HPDE6-E6E7 (cell line): ENCODE measurements at regions not wholly inside any gene's neighbourhood (a gene's known extent, or its start where the extent isn't known, plus 50 kb on each side); places are given as distances from the start of the nearest gene placed in this dataset.

Experiments
- DNase-seq: peaks from one replicate; pipeline ENCODE4 v3.0.0; 2011; ENCODE audit warnings: missing footprints; ENCODE audit errors: extremely low spot score

GRCh38 chr13:109644956-109645355 is 141.4 kb downstream of the IRS2 start:
- no peak for DNase-seq

DNA sequence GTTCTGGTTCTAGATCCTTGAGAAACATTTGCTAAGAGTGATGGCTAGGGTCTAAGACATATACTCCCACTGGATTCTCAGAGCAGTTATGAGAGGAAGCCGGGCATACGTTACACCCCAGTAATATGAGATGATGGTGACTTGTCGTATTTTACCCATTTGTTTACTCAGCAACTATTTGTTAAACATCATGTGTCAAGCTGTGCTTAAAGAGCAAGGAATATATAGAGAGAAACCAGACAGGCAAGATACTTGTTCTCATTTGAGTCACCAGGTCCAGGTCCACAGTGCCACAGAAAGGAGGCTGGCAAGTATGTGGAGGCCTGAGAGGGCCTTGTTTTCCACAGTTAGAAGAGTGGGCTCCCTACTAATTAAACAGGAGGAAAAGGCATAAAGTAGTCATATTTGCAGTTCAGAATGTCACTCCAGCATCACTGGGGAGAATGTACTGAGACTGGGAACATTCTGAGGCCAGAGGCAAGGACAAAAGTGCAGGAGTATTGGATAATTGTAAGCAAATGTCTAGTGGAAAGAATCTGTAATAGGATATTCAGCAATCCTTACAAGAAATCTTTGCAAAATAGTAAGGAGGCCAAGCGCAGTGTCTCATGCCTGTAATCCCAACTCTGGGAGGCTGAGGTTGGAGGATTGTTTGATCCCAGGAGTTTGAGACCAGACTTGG is 142.2 kb downstream of the IRS2 start:
- no peak for DNase-seq

DNA sequence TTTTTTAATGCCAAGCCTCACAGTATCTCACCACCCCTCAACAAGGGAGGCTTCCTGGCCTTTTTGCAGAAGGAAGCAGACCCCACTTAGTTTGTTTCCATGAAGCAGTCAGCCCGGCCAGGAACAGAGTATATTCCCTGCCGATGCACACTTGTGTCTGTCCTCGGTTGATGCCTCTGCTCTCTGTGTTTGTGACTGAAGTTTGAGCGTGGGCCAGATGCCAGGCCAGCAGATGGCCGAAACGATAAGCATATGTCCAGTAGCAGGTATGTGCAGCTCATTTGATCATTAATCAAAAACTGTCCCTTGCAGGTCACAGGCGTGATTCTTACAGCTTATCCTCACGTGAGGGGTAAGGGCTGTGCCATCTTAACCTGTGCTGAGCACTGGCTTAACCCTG is 144.0 kb downstream of the IRS2 start:
- no peak for DNase-seq

DNA sequence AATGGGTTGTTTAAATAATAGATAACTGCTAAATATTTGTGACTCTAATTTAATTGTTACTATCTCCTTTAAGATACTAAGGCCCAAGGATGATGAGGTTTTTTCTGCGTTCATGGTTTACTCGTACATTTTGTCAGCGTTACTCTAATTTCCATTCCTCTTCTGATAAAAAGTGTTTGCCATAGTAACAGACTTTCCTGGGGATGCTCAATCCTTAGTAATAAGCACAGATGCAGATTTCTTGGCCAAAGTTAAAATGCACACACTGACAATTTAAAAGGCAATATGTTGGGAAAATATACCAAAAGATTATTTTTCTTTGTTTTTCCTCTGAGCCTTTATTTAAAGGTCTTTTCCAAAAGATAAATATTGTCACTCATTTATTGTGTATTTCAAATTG is 149.6 kb downstream of the IRS2 start:
- DNase-seq, result no peak

DNA sequence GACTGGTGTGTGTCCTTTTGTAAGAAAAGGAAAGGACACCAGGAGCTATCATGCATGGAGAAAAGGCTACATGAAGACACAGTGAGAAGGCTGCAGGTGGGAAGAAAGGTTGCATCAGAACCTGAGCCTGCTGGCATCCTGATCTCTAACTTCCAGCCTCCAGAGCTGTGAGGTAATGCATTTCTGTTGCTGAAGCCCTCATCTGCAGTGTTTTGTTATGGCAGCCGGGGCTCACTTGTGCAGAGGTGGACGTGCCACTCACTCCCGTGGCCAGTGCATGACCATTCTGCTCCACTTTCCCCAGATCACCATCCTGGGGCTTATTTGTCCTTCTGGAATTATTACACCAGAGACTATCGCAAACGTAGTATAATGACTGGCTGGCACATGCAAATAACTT is 155.3 kb downstream of the IRS2 start:
- DNase-seq, result no peak

DNA sequence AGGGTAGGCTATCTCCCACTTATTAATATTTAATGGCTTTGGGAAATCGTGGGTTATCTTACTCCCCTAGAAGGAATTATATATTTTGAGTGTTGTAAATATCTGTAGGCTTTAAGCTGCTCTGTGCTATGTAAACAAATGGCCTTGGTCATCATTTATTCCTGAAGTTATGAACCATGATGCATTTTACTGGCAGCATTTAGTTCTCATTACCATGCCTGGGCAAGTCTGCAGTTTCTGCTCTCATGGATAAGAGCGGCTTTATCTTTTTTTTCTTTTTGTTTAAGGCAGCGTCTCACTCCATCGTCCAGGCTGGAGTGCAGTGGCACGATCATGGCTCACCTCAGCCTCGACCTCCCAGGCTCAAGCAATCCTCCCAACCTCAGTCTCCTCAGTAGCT is 156.1 kb downstream of the IRS2 start:
- DNase-seq, result no peak

DNA sequence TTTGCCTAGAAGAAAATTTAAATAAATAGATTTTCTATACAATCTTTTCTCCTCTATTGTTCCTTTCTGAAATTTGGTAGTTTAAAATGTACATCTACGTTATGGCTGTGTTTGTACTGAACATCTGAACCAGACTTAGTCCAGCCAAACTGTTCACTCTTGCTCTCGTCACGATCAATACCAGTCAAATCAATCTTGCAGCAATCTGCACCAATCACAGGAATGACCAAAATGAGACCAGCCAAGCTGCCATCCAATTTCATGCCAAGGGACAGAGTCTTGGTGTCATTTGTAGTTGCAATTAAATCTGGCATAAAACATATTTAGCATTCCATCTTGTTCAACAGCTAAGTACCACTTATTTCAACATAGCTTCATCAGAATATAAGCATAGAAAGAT is 156.6 kb downstream of the IRS2 start:
- DNase-seq, result no peak

DNA sequence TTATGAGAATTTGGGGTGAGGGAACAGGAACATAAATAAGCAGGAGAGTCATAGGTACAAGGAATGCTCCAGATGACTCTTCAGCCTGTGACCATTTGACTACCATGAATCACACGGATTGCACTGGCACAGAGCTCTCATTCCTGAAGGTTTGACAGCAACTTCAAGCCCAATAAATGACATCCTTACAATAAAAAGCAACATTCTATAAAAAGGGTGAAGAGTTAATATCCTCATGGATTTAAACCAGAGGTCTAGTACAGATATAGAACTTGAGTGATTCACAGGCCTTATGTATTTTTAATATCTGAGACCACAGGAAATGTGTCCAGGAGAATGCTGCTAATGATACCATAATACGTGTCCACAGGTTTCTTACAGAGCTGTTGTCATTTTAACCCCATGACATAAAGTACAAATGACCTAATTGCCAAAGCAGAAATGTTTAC is 158.1 kb downstream of the IRS2 start:
- DNase-seq, result no peak

GRCh38 chr13:109627649-109628048 is 158.7 kb downstream of the IRS2 start:
- DNase-seq, result no peak

- no peak for DNase-seq
These were observed 159.8 kb downstream of the IRS2 start for GRCh38 chr13:109626386-109627171.

DNA sequence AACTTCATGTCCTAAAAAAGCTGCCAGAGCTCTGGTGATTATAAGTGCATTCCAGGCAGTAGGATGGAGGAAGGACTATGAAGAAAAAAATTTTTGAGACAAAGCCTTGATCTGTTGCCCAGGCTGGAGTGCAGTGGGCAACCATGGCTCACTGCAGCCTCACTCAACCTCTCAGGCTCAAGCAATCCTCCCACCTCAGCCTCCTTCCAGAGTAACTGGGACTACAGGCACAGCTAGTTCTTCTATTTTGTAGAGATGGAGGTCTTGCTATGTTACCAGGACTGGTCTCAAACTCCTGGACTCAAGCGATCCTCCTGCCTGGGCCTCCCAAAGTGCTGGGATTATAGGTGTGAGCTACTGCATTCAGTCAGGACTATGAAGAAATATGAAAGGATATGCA is 161.2 kb downstream of the IRS2 start:
- DNase-seq, result no peak

- DNase-seq, result no peak
These were observed 164.4 kb downstream of the IRS2 start for GRCh38 chr13:109622006-109622405.

DNA sequence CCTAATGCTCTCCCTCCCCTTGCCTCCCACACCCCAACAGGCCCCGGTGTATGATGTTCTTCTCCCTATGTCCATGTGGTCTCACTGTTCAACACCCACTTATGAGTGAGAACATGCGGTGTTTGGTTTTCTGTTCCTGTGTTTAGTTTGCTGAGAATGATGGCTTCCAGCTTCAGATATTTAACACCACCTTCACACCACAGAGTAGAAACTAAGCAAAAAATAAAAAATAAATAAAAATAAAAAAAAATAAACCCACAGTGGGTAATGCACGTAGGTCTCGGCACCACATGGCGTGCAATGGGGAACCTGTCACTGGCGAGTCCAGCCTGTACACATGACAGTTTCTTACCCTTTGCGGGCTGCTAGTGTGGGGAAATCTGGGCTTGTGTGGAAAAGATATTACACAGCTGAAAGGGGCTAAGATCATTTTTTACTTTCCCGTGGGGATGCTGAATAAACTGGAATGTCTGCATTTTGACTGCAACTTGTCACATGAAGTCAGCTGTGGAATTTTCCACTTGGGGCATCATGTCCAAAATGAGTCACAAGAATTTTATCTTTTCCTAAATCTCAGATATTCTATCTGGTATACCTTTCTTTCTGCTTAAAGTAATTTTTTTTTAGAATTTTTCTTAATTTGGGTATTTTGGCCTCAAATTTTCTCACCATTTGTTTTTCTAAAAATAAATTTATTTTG is 170.5 kb downstream of the IRS2 start:
- no peak for DNase-seq

DNA sequence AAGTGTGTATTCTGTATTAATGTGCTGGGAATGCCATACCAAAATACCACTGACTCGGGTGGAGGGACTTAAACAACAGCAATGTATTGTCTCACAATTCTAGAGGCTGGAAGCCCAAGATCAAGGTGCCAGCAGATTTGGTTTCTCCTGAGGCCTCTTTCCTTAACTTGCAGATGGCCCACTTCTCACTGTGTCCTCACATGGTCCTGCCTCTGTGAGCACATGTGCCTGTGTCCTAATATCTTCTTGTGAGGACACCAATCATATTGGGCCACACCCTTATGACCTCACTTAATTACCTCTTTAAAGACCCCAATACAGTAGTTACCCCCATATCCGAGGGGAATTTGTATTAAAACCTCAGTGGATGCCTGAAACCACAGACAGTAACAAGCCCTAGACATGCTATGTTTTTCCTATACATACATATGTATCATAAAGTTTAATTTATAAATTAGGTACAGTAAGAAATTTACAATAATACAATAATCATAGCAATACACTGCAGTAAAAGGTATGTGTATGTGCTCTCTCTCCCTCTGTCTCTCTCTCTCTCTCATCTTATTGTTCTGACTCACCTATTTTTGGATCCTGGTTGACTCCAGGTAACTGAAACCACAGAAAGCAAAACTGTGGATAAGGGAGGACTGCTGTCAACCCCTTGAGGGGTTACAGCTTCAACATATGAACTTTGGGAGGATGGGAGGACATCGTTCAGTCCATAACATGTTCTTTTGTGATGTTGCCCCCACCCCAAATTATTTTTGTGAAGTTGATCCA is 174.3 kb downstream of the IRS2 start:
- DNase-seq, result no peak

GRCh38 chr13:109610517-109610916 is 175.9 kb downstream of the IRS2 start:
- DNase-seq, result peak; percentile 21

DNA sequence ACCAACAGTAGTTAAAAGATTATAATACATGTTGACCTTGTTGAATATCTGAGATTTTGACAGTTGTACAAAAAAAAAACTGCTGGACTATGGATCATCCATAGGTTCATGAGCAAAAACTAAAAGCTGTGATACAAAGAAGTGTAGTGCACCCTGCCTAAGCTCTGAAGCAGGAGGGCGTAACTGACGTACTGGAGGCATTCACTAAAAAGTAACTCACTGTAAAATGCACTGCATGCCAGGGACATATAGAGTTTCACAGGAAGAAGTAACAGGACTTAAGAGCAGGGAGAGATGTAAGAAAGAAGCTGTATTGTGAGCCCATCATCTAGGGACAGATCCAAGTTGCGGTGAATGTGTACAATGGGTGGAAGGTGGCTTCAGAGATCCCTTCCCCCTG is 177.9 kb downstream of the IRS2 start:
- DNase-seq, result no peak

DNA sequence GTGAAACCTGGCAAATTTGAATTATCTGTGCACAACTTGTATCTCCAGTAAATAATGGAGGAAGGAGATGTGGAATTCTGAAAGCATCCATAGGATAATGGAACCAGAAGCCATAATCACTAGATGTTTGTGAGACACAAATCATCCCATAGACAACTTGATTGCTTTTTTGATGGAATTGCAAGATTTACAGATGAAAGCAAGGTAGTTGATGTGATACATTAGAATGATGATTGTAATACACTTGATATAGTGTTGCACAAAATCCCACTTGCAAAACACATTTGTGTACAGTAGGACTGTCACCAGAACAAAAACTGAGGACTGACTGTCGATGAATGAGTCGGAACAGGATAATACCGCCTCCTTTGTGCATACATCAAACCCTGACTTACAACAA is 178.3 kb downstream of the IRS2 start:
- DNase-seq, result no peak

DNA sequence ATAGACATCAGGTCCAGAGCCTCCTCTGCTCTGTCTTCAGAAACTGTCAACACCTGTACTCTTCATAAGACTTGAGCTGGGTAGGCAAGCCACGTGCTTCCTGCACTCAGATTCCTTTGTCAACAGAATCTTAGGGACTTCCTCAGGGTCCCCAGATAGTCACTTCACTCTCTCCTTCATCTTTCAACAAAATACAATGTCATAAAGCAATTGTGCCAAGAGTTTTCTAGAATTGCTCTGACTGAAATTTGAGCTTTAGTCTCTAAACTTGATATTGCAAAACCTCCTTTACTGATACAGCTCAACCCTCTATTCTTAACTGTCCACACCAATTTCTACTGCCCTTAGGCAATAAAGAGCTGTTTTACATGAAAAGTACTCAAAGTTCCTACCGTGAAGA is 179.9 kb downstream of the IRS2 start:
- no peak for DNase-seq

DNA sequence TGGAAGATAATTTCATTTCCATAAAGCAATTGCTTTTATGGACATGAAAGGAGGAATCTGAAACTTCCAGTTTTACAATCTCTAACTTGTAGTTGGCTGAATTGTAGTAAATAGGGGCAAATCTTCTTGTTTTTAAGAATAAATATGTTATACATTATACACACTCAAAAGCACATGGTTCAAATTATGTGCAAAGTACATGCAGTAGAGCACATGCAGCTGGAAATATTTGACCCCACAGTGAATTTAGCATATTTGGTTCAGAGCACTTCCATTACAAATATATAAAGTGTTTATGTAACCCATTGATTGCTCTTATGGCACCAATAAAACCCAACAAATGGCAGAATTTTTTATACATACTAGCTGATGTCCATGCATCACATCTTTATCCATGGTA is 180.5 kb downstream of the IRS2 start:
- no peak for DNase-seq

GRCh38 chr13:109604894-109605293 is 181.5 kb downstream of the IRS2 start:
- no peak for DNase-seq

DNA sequence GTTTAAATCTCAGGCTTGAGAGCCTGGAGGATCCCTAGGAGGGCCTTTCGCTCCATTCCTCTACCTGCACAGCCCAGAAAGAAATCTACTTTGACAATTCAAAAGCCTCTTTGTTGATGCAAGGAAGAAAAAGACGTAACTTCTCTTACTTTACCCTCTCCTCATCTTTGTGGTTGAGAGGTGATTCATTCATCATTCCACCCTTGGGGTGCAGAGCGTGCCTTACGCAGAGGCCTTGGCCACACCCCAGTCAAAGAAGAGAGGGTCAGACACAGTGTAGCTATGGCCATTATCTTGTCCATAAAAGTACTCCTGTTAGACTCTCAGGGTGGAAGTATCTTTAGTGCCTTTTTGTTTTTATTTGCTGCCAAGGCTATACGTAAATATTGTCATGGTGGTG is 184.0 kb downstream of the IRS2 start:
- no peak for DNase-seq
